8988T (cell line): ENCODE measurements at regions not wholly inside any gene's neighbourhood (a gene's known extent, or its start where the extent isn't known, plus 50 kb on each side); places are given as distances from the start of the nearest gene placed in this dataset.
"Not testable (repeated sequence)": the region's sequence is repeated elsewhere in the genome, so short reads cannot be mapped to it uniquely, and the experiment has no call there.

Source experiments
- DNase-seq: peaks from one replicate; pipeline ENCODE4 v3.0.0; 2011

DNA sequence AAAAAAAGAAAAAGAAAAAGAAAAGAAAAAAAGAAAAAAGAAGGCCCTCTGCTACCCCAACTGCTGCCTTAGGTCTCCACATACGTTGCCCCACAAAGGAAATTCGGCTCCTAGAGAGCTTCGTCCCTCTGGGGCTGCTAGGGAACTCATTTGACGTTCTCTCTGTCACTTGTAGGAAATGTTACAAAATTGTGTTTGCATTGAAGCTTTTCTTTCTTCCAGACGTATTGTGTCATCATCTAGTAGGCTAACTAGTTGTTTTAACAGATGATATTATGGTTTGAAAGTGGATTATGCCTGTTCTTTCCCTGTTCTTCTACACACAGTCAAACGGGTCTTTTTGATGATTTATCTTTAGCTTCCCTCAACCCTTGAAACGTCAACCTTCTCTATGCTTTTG, 125.3 kb downstream of the BDH1 start:
- DNase-seq, result no peak

DNA sequence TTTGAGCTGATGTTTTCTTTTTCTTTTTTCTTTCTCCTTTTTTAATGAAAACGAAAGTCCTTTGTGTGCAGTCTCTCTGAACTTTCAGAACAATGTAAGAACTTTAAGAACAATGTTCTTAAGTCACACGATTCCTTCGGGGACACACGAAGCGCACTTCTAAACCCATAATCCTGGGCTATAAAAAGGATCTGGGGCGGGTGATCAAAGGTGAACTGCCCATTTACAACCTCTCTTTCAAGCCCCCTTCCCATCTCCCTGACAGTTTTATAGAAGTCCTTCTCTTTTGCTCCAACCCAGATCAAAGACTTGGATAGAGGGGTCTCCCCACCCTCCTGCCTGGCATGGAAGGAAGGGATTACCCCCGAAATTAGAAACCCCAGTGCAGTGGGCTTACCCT, 126.8 kb downstream of the BDH1 start:
- no peak for DNase-seq

DNA sequence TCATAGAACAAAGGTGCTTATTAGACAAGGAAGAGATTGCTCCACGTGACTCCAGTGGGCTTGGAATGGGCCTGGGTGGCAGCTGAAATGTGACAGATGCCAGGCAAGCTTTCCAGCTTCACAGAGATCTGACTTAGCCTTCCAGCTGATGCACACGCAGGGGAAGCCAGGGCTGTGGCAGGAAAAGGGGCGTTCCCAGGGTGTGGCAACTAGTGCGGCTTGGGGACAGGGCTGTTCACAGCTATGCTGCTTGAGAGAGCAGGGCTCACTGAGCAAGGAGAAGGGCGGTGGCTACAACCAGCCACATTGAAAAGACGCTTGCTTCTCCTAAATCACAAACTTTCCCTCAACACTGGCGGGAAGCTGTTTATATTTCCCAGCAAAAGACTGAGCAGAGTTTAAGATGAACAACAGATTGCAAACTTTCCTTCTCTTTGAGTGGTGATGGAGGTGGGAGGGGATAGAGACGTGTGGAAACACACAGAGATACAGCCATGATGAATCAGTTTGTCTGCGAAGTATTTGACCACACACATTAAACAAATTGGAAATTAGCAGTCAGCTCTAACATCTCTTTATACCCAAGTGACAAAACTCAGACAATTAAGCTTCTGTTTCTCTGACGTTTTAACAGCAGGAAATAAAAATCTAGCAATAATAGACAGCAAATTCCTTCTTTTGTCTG, 127.5 kb downstream of the BDH1 start:
- DNase-seq, result peak; percentile 55

DNA sequence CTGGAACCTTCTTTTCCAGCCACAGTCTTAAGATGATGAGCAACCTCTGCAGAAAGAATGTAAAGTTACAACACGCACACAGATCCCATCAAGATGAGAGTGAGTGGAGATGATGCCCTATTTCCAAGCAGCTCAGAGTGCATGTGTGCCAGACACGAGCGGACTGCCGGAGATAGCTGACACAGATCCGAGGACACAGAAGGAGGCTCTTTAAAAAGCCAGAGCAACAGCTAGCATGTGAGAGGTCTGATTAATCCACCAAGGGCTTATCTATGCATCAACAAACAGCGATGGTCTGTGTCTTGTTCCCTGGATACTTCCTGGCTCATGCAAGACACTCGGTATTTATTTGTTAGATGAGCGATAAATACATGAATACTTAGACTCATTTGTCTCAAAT, 128.6 kb upstream of the DLG1 start:
- no peak for DNase-seq

DNA sequence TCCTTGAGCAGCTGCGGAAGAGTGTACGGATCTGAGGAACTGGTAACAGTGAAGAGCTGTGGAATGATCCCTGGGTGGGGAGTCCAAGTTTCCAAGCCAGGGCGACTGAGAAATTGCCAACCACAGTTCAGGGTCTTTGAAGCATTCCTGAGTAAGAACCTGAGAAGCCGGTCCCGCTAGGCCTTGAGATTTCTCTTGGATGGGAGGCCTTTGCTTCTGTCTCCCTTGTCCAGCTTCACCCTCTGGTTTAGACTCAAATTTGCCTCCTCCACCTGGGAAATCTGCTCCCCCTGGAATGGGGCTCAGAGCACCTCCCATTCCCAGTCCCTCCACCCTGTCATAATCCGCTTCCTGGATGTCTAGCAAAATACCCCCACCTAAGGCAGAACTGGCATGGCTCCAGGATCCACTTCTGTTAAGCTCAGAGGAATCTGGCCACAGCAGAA, 127.7 kb upstream of the DLG1 start:
- DNase-seq, result no peak

DNA sequence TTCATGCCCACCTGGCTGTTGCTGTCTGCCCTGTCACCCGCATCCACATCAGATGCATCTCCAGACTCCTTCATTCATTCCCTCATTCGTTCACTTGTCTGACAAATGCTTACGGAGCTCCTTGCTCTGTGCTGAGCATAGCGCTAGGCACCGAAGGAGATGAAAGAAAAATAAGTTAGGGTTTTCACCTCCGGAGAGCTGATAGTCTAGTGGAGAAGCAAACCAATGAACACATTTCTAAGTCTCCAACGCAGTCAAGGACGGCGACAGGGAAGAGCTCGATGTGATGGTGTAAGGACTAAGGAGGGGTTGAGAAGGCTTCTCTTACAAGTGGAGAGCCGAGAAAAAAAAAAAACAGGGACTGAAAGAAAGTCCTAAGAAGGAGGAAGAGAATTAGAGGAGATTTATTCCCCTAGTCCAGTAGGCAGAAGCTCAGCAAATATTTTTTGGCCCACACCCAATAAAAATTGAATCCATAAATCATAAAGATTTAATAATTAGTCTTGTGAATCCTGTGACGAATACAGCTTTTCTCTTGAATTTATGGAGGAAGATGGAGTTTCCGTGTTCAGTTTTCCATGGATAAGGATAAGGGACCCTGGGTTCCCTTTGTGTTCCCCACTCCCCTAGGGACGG, 127.2 kb upstream of the DLG1 start:
- DNase-seq, result no peak

DNA sequence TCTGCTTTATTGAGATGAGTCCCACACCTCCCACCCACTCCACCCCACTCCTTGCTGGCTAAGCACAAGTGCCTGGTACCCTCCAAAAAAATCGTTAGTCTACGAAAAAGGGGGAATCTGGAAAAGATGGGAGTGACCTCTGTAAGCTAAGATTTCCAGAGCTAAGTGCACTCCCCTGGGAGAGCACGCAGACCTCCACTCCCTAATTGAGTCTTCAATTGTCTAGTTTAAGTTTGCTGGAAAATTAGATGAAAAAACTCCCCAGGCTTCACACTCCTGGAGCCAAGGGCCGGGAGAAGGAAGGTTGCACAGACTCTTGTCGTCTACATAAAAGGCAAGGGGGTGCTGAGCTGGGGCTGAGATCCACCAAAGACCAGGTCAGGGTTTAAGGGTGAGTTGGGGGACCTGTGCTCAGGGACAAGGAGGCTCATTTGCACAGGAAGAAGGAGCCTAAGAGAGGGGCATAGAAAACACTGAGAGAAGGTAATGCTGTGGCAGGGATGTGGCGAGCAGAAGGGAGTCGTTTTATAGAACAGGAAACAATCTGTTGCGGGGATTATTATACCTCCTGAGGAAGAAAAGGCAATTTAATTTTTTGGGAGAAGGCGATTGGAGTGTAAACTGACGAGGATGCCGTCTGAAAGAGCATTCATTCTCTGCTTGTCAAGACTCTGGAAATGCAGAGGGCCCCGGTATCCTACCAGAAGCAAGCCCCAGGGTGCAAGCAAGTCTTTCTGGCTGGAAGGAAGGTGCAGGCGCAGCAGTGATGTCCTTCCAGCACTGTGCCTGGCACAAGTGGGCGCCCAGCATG, 126.5 kb upstream of the DLG1 start:
- no peak for DNase-seq

DNA sequence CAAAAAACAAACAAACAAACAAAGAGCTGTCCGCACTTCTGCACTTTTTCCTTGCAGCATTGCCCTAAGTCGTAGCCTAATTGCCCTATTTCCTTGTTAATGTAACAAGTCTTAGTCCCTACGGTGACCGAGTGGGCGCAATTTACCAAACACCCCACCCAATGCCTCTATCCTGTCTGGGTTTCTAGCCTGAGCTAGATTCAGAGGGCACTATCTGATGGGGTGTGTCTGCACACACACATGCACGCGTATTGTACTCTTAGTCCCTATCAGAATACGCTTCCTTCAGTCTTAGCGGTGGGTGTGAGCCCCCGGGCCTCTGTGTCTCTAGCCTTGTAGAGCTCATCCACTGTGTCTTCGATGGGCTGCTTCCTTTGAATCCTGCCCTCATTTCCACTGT, 125.9 kb upstream of the DLG1 start:
- no peak for DNase-seq

DNA sequence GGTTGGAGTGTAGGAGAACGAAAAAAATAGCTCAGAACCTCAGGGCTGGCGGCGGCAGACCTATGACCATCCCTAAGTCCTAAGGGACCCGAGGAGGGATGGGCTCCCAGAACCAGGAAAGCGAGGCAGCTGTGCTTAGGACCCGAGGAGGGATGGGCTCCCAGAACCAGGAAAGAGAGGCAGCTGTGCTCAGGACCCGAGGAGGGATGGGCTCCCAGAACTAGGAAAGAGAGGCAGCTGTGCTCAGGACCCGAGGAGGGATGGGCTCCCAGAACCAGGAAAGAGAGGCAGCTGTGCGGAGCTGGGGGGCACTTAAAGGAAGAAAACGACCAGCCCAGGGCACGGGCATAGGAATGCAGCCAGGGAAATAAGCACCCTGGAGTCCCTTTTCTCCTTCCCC, 125.0 kb upstream of the DLG1 start:
- DNase-seq, result no peak

DNA sequence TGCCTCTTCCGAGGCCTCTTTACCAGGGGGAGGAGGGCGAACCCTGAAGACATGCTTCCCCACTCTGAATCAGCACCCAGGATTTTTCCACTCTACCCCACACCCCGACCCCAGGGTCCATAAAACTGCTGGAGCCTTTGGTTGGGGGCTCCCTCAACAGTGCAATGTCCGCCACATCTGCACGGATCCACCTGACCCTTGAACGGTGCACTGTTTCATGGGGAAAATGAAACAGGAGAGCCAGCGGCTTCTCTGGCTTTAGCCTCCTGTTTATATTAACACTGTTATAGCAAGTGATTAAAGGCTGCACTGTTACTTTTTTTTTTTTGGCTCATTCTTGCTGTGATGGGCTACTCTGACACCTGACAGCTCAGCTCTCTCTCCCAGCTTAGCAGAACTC, 124.1 kb upstream of the DLG1 start:
- DNase-seq, result no peak

DNA sequence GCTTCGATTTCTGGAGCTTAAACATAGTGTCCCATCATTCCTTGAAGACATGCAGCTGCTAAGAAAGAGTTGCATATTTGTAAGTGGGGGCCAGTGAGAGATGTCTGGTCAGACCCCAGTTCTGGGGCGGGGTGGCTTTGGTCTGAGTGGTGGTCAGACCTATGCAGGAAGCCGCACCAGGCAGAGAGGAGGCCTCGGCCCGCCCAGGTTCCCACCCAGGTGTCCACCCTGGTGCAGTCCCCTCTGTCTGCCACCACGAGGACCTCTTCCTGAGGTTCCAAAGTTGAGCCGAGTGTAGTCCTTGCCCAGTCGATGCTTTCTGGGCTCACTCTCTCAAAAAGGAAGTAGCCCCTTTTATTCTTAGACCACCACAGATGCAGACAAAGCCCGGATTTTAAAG, 122.6 kb upstream of the DLG1 start:
- no peak for DNase-seq

DNA sequence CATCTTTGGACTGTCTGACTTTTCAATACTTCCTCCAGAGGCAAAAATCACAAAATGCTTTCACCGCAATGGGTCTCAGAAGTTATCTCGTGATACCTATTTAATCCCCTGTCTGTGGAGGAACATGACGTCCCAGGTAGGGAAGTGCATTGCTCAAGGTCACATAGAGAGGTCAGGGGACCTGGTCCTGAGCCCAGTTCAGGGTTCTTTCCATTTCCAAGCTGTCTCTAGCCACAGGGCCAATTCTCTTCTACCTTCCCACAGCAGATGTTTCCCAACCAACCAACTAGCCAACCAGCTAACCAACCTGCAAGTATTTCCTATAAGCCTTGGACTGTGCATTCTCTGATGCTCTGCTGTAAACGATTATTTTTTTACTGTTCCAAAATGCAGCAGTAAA, 122.2 kb upstream of the DLG1 start:
- DNase-seq, result no peak

DNA sequence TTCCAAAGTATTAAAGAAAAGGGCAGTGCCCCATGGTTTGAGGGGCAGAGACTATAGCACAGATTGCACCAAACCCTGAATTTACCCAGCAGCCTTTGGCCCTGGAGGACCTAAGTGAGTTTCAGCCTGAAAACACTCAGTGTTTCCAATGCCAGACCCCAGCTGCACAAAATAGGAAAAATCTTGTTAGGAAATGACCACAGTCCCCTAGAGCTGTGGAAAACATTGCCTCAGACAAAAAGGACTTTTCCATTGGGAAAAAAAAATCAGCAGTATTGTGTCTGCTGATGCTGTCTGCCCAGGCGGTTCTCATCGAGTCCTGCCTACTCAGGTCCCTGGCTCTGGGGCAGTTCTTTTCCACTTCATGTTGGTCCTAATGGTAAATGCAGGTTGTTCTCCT, 121.7 kb upstream of the DLG1 start:
- no peak for DNase-seq

DNA sequence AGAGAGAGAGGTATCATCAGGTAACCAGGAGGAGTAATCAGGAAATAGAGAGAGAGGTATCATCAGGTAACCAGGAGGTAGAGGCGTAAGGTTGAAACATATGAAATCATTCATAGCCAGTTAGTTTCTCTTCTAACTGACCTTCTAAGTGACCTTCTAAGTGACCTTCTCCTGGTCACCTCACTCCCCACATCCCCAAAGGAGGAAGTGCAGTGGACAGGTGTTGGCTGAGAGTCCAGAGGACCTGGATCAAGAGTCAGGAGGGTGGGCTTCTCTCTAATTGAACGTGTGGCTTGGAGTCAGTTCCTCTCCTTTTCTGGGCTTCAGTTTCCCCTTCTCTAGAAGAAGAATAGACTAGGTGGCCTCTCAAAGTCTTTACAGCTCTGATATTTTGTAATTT, 121.3 kb upstream of the DLG1 start:
- no peak for DNase-seq

DNA sequence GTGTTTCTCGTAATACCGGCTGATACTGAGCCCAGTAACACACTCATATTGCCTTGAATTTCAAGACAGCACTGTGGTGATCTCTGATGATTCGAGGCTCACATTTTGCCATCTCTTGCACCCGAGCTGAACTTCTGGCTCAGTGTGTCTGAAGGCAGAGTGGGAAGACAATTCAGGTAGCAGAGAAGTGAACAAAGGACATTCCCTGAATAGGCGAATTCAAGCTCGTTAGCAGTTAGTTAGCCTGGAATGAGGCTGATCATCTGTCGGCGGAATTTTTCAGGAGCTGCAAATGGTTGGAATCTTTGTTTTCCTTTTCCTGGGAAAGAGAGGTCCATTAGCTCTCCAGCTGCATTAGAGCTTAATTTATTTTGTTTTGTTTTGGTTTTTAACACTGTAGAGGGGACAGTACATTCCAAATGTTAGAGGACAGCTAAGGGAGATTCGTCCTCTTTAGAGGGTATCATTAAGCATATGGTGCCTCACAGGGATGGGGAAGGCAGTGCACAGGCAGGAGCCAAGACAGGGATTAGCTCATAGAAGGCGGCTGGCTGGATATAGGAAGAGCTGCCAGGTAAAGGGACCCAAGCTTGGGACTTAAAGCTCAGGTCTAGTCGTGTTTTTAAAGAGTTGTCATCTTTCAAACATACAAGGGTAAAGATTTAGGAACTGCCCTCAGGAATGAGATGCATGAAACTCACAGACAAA, 119.7 kb upstream of the DLG1 start:
- DNase-seq, result no peak

DNA sequence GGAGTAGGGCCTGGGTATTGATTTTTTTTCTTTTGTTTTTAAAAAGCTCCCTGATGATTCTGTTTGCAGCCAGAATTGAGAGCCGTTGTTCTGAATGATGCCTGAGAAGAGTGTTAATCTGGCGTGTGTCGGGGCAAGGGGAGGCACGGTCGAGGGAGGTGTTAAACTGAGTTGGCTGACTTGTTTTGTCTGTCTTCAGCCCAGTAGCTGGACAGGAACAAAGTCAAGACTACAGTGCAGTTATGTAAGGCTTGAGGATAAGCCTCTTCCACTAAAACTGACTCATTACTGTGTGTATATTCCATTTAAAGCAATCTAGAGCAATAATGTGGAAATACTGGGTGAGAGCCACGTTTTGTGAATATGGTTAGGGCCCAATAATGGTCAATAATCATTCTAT, 119.0 kb upstream of the DLG1 start:
- DNase-seq, result no peak

DNA sequence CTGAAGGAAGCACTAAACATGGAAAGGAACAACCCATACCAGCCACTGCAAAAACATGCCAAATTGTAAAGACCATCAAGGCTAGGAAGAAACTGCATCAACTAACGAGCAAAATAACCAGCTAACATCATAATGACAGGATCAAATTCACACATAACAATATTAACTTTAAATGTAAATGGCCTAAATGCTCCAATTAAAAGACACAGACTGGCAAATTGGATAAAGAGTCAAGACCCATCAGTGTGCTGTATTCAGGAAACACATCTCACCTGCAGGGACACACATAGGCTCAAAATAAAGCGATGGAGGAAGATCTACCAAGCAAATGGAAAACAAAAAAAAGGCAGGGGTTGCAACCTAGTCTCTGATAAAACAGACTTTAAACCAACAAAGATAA, 113.5 kb upstream of the DLG1 start:
- DNase-seq, result not testable (repeated sequence)

DNA sequence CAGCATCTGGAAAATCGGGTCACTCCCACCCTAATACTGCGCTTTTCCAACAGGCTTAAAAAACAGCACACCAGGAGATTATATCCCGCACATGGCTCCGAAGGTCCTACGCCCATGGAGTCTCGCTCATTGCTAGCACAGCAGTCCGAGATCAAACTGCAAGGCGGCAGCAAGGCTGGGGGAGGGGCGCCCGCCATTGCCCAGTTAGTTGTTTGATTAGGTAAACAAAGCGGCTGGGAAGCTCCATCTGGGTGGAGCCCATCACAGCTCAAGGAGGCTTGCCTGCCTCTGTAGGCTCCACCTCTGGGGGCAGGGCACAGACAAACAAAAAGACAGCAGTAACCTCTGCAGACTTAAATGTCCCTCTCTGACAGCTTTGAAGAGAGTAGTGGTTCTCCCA, 111.8 kb upstream of the DLG1 start:
- DNase-seq, result not testable (repeated sequence)

DNA sequence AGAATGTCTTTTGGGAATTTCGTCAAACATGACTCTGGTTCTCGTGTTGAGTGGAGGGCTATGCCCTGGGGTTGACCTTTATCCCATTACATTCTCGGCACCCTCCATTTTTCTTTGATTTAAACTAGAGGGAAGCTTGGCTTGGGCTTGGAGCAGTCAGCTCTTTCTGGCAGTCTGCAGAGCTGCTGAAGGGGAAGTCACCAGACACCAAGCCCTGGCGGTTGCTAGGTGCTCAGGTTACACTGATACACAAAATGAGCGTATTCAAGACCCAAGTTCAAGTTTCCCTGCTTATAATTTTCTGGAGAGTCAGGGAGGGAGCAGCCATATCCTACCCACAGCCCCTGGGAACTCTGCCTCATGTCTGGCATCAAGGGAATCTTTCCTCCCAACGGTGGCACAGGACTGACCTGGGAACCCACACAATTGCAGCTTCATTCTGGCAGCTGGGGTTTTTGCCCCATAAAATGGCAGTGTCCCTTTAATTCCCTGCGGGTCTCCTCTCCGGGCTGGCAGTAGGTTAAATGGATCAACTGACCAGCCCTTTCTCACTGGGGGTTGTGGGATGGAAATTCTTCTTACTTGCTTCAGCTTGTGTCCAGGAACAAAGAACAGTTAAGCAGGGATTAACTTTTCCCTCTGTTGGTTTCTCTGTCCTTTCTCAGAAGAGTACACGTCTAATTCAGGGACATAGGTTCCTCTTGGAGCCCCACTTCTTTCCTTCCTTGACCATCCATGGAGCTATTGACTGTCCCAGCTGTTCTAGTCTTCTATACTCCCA, 110.0 kb upstream of the DLG1 start:
- no peak for DNase-seq

DNA sequence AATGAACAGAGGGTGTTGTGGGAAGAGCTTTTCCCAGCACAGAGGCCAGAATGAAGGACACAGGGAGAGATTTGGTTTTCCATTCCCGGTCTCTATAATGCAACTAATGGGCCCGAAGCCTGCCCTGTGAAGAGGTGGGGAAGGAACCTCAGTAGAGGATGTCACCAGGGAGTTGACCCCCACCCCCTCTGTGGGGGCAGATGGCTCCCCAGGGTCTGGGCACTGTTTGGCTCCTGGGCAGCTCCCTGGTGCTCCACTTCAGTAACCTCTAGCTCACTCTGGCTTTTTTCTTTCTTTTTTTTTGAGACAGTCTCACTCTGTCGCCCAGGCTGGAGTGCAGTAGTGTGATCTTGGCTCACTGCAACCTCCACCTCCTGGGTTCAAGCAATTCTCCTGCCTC, 109.1 kb upstream of the DLG1 start:
- no peak for DNase-seq

DNA sequence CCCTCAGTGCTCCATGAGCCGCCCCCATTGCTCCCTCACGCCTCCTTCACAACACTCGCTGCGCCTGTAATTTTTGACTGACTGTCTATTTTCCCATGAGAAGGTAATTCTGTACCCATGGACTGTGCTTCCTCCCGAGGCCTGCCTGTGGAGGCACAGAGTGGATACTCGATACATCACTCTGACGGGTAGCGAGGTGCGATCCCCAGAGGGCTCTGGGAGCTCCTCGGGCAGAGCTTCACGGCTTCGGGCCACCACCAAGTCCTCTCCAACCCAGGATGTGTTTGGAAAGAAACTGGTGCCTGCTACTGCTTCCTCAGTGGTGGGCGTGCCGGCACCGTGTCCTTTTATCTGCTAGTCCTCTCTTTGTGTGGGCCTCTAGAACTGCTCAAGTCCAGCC, 108.6 kb upstream of the DLG1 start:
- no peak for DNase-seq

DNA sequence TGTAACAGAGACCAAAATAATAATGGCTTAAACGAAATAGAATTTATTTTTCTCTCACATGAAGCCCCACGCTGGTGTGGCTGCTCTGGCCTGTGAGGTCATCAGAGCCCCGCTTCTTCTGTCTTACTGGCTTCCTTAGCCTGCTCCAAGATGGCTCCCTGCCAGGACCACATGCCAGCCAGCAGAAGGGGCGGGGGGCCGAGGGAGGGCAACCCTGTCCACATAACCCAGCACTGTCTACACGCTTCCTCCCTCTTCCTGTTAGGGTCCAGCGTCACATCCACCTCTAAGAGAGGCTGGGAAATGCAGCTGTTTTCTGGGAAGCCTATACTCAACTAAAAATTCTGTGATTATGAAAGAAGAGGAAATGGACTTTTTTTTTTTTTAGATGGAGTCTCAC, 107.9 kb upstream of the DLG1 start:
- DNase-seq, result no peak

DNA sequence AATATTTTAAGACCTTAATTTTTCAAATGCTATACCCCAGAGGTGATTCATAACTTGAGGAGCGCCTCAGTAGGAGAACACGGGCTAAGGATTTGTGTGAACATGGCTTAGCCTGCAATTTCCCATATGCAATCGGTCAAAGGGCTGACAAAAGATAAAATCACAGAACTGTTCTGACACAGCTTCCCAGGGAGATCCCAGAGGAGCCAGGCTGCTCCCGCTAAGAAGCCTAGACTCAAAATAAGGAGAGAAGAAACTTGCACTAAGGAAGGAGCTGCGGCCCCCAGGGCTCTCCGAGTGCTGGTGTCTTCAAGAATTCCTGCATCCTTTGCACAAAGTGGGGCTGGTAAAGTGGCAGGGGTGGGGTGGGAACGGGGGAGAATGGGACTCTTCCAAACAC, 106.3 kb upstream of the DLG1 start:
- no peak for DNase-seq
